ENCODE measurements at regions not wholly inside any gene's neighbourhood (a gene's known extent, or its start where the extent isn't known, plus 50 kb on each side); places are given as distances from the start of the nearest gene placed in this dataset.

DNA sequence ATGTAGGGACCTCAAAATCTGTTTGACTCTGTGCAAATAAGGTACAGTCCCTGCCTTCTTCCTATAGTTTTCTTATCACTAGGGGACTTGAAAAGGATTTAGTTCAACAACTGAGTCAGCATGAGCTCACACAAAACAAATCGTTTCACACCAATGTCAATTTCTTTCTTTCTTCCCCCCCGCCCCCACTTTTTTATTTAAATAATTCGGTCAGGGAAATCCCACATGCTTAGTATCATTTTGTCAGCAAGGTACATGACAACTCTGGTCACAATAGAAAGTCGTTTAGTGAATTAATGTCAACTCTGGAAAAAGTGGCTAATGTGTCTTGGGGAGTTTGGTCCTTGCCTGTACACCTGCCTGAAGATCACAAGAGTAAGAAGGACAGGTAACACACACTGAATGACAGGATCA is 232.2 kb upstream of the PLEKHG7 start:
- H3K27me3 ChIP-seq (ENCODE audit: insufficient read depth, poor library complexity, severe bottlenecking): no peaks in the 10 kb centered on the region
- no peak for ATAC-seq (ENCODE audit: low read depth)
- no peak overlapping the region for H3K4me3 ChIP-seq (ENCODE audit: severe bottlenecking)
- no peaks in the 10 kb centered on the region for H3K4me1 ChIP-seq (ENCODE audit: insufficient read depth, poor library complexity, severe bottlenecking)
- no peak for DNase-seq (ENCODE audit: low spot score)
- no peak overlapping the region for H3K27ac ChIP-seq (ENCODE audit: poor library complexity, severe bottlenecking)
- no peaks in the 10 kb centered on the region for H3K36me3 ChIP-seq (ENCODE audit: low read depth)
- no peaks in the 10 kb centered on the region for H3K9me3 ChIP-seq (ENCODE audit: severe bottlenecking)
- TF ChIP-seq, protein P1, sequence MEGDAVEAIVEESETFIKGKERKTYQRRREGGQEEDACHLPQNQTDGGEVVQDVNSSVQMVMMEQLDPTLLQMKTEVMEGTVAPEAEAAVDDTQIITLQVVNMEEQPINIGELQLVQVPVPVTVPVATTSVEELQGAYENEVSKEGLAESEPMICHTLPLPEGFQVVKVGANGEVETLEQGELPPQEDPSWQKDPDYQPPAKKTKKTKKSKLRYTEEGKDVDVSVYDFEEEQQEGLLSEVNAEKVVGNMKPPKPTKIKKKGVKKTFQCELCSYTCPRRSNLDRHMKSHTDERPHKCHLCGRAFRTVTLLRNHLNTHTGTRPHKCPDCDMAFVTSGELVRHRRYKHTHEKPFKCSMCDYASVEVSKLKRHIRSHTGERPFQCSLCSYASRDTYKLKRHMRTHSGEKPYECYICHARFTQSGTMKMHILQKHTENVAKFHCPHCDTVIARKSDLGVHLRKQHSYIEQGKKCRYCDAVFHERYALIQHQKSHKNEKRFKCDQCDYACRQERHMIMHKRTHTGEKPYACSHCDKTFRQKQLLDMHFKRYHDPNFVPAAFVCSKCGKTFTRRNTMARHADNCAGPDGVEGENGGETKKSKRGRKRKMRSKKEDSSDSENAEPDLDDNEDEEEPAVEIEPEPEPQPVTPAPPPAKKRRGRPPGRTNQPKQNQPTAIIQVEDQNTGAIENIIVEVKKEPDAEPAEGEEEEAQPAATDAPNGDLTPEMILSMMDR (IDR thresholded peaks at IDR 0.05; ENCODE audit: poor library complexity, severe bottlenecking): no peak

DNA sequence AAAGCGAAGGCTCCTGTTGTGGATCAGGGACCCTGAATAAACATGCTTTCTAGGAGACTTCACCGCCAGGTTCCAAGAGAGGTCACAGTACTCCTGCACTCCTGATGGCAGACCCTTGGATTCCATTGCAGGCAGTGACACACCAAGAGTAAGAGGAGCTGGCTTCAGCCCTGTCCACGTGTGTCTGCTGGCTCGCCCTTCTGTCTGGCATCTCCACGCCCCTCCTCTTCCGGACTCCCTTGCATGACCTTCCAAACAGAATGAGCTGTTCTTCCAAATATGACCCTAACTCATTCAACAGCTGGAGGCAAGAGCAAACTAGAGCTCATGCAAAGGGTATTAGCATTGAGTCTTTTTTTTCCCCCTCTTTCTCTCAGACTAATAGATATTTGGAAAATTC is 233.0 kb upstream of the PLEKHG7 start:
- ATAC-seq (ENCODE audit: low read depth): no peak; the same call in 2 of the 3 replicates
- Histone ChIP-seq H3K4me3 (ENCODE audit: severe bottlenecking) (no peak overlapping the region), H3K9me3 (ENCODE audit: severe bottlenecking) (no peaks in the 10 kb centered on the region), H3K4me1 (ENCODE audit: insufficient read depth, poor library complexity, severe bottlenecking) (no peaks in the 10 kb centered on the region), H3K27ac (ENCODE audit: poor library complexity, severe bottlenecking) (no peak overlapping the region), H3K27me3 (ENCODE audit: insufficient read depth, poor library complexity, severe bottlenecking) (no peaks in the 10 kb centered on the region), H3K36me3 (ENCODE audit: low read depth) (no peaks in the 10 kb centered on the region)
- TF ChIP-seq, protein P1 (IDR thresholded peaks at IDR 0.05; ENCODE audit: poor library complexity, severe bottlenecking): no peak
- DNase-seq (ENCODE audit: low spot score): no peak

DNA sequence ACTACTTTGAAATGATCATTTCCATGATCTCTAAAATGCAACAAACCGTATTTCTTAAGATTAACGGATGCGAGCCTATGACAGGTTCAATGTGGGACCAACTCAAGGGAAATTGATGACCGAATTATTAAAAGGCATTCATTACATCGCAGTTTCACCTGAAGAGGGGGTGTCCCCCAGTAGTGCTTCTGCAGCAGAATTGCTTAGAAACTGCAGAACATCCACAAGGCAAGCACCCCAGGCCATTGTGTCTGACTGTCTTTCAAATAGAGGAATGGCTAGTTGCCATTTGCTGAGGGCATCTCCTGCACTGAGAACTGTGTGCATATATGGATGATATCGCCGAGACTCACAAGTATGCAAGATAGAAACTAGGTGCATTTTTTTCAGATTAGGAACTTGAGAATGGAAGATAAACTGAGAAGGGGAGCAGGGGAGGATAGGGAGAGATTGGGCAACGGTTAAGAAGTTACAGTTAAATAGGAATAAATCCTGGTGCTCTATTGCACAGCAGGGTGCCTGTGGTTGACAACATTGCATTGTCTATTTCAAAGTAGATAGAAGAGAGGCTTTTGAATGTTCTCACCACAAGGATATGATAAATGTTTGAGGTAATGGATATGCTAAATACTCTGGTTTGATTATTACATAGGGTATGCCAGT is 234.3 kb upstream of the PLEKHG7 start:
- Histone ChIP-seq H3K4me3 (ENCODE audit: severe bottlenecking) (no peak overlapping the region), H3K27ac (ENCODE audit: poor library complexity, severe bottlenecking) (no peak overlapping the region), H3K36me3 (ENCODE audit: low read depth) (no peaks in the 10 kb centered on the region), H3K9me3 (ENCODE audit: severe bottlenecking) (no peaks in the 10 kb centered on the region), H3K4me1 (ENCODE audit: insufficient read depth, poor library complexity, severe bottlenecking) (no peaks in the 10 kb centered on the region), H3K27me3 (ENCODE audit: insufficient read depth, poor library complexity, severe bottlenecking) (no peaks in the 10 kb centered on the region)
- ATAC-seq (ENCODE audit: low read depth): no peak
- TF ChIP-seq, protein P1 (IDR thresholded peaks at IDR 0.05; ENCODE audit: poor library complexity, severe bottlenecking): no peak
- no peak for DNase-seq (ENCODE audit: low spot score)

DNA sequence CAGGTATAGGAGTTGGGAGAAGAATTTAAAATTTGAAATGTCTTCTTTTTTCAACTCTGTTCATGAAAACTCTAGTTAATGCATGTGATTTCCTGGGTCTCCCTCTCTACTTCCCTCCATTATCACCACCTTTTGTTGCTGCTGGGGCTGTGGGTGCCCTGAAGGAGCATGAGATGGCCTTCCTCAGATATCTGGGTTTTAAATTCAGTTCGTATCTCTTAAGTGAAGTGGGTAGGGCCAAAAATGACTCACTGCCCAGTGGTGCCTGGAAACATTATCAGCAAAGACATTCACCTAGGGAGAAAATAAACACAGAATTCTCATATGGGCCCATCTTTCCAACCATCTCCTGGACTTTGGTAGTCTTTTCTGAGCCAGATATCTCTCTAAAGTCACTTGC is 234.9 kb upstream of the PLEKHG7 start:
- no peak for ATAC-seq (ENCODE audit: low read depth)
- Histone ChIP-seq H3K4me1 (ENCODE audit: insufficient read depth, poor library complexity, severe bottlenecking) (no peaks in the 10 kb centered on the region), H3K36me3 (ENCODE audit: low read depth) (no peaks in the 10 kb centered on the region), H3K4me3 (ENCODE audit: severe bottlenecking) (no peak overlapping the region), H3K27ac (ENCODE audit: poor library complexity, severe bottlenecking) (no peak overlapping the region), H3K9me3 (ENCODE audit: severe bottlenecking) (no peaks in the 10 kb centered on the region), H3K27me3 (ENCODE audit: insufficient read depth, poor library complexity, severe bottlenecking) (no peaks in the 10 kb centered on the region)
- DNase-seq (ENCODE audit: low spot score): no peak
- TF ChIP-seq, protein P1 (IDR thresholded peaks at IDR 0.05; ENCODE audit: poor library complexity, severe bottlenecking): no peak
